Keratinocyte (primary cell): ENCODE measurements at regions not wholly inside any gene's neighbourhood (a gene's known extent, or its start where the extent isn't known, plus 50 kb on each side); places are given as distances from the start of the nearest gene placed in this dataset.

ENCODE experiments used
- DNase-seq: peaks from one replicate; pipeline ENCODE4 v3.0.0-alpha.2; 2011; ENCODE audit warnings: low read depth, missing footprints, low spot score
- FAIRE-seq: peaks from 2 replicates; lab custom pipeline; 2011; peaks lifted over from hg19 to GRCh38; lab: Jason Lieb, UNC
- H2AFZ ChIP-seq: 2 replicates; pipeline ENCODE4 v1.6.0; 2012; ENCODE audit warnings: low read length, control low read depth, inconsistent platforms; ENCODE audit not compliant: control insufficient read depth
- H3K27ac ChIP-seq: 2 replicates; pipeline ENCODE4 v1.5.1; 2011; ENCODE audit warnings: low read length; ENCODE audit not compliant: control insufficient read depth, insufficient read depth
- H3K27me3 ChIP-seq: 3 replicates; pipeline ENCODE4 v1.6.0; 2011; ENCODE audit warnings: low read length; ENCODE audit not compliant: control insufficient read depth, insufficient read depth; ENCODE audit errors: extremely low read depth
- H3K36me3 ChIP-seq, 2 experiments: 2 replicates in 1 of 2; 3 replicates in 1 of 2; pipeline ENCODE4 v1.5.1; 2011; ENCODE audit warnings: low read length in 2 of 2, mild to moderate bottlenecking in 1 of 2; ENCODE audit not compliant: control insufficient read depth in 2 of 2, insufficient read depth in 2 of 2; ENCODE audit errors: extremely low read depth in 1 of 2
- H3K4me1 ChIP-seq: 3 replicates; pipeline ENCODE4 v1.5.1; 2011; ENCODE audit warnings: low read length; ENCODE audit not compliant: control insufficient read depth, insufficient read depth; ENCODE audit errors: extremely low read depth
- H3K4me2 ChIP-seq: 3 replicates; pipeline ENCODE4 v1.6.0; 2011; ENCODE audit warnings: low read depth, low read length; ENCODE audit not compliant: control insufficient read depth, insufficient read depth; ENCODE audit errors: extremely low read depth
- H3K4me3 ChIP-seq, 3 experiments: fragments of 200-600 bp in 1 of 3; sonication (generic) in 1 of 3; 2 replicates in 2 of 3; 3 replicates in 1 of 3; pipeline ENCODE4 v1.5.1; 2011 to 2016; ENCODE audit warnings: low read length in 3 of 3, mild to moderate bottlenecking in 3 of 3, control low read depth in 2 of 3, inconsistent platforms in 1 of 3, low read depth in 1 of 3, mixed read lengths in 1 of 3, mixed run types in 1 of 3, moderate library complexity in 1 of 3; ENCODE audit not compliant: control insufficient read depth in 2 of 3, insufficient read depth in 2 of 3; ENCODE audit errors: extremely low read depth in 1 of 3
- H3K79me2 ChIP-seq: 2 replicates; pipeline ENCODE4 v1.6.0; 2012; ENCODE audit warnings: low read length; ENCODE audit not compliant: control insufficient read depth, insufficient read depth
- H3K9ac ChIP-seq: 3 replicates; pipeline ENCODE4 v1.6.0; 2011; ENCODE audit warnings: low read length; ENCODE audit not compliant: control insufficient read depth, insufficient read depth; ENCODE audit errors: extremely low read depth
- H3K9me1 ChIP-seq: 3 replicates; pipeline ENCODE4 v1.6.0; 2011; ENCODE audit warnings: low read length; ENCODE audit not compliant: control insufficient read depth, insufficient read depth; ENCODE audit errors: extremely low read depth
- H3K9me3 ChIP-seq: 2 replicates; pipeline ENCODE4 v1.5.1; 2012; ENCODE audit warnings: low read depth, low read length; ENCODE audit not compliant: control insufficient read depth
- H4K20me1 ChIP-seq: 3 replicates; pipeline ENCODE4 v1.6.0; 2011; ENCODE audit warnings: low read length; ENCODE audit not compliant: control insufficient read depth, insufficient read depth; ENCODE audit errors: extremely low read depth
- EZH2 ChIP-seq: IDR thresholded peaks from one replicate; pipeline ENCODE4 v1.6.1; 2012; ENCODE audit warnings: inconsistent platforms, mild to moderate bottlenecking, low read length, moderate library complexity
- dilution Hi-C: fragments of 300-500 bp; cut with MboI; formaldehyde crosslinking; loops from one replicate; pipeline ENCODE4 v1.7.0; 2020; ENCODE audit warnings: low sequenced_read_pairs; ENCODE audit not compliant: extremely low pct_ligation_motif_present
- TF ChIP-seq, protein P1 (sequence below), 3 experiments: IDR thresholded peaks in 1 of 3; conservative IDR thresholded peaks in 1 of 3; optimal IDR thresholded peaks in 1 of 3; 2 replicates in 2 of 3; 3 replicates in 1 of 3; pipeline versions ENCODE3 to v1.5.1; 2011; ENCODE audit warnings: low read length in 3 of 3, mild to moderate bottlenecking in 3 of 3, moderate library complexity in 2 of 3, control low read depth in 1 of 3, inconsistent platforms in 1 of 3; ENCODE audit not compliant: insufficient read depth in 2 of 3; ENCODE audit errors: extremely low read depth in 1 of 3

DNA sequence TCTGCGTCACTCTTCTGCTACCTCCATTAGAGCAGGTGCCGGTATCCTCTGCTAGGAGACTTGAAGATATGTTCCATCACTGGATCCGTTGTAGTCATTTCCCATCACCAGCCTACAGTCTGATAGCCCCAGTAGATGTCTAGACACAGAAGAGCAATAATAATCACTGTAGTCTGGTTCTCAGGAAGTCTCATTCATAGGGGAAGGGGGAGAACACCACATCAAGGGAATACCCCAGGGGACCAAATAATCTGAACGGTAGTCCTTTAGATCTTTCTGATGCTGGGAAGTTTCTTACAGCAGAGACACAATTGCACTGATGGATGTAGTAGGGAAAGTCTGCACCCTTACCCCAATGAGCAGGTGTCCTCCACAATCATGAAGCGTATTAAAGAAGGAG lies 595.0 kb downstream of the EPHA3 start:
- Histone ChIP-seq H3K27ac (no peak overlapping the region), H3K79me2 (no peaks in the 10 kb centered on the region), H3K4me3 (no peak overlapping the region), H3K27me3 (no peaks in the 10 kb centered on the region), H3K9me1 (no peaks in the 10 kb centered on the region), H2AFZ (no peak overlapping the region), H3K9ac (no peak overlapping the region), H3K4me2 (no peak overlapping the region), H3K4me1 (no peaks in the 10 kb centered on the region), H4K20me1 (no peaks in the 10 kb centered on the region), H3K9me3 (peaks cover 3% of the 10 kb centered on the region), H3K36me3 (no peaks in the 10 kb centered on the region)
- DNase-seq (no peak), FAIRE-seq (no peak)
- dilution Hi-C loops: no loop called here
- TF ChIP-seq, protein P1, sequence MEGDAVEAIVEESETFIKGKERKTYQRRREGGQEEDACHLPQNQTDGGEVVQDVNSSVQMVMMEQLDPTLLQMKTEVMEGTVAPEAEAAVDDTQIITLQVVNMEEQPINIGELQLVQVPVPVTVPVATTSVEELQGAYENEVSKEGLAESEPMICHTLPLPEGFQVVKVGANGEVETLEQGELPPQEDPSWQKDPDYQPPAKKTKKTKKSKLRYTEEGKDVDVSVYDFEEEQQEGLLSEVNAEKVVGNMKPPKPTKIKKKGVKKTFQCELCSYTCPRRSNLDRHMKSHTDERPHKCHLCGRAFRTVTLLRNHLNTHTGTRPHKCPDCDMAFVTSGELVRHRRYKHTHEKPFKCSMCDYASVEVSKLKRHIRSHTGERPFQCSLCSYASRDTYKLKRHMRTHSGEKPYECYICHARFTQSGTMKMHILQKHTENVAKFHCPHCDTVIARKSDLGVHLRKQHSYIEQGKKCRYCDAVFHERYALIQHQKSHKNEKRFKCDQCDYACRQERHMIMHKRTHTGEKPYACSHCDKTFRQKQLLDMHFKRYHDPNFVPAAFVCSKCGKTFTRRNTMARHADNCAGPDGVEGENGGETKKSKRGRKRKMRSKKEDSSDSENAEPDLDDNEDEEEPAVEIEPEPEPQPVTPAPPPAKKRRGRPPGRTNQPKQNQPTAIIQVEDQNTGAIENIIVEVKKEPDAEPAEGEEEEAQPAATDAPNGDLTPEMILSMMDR (optimal IDR thresholded peaks at IDR 0.05 in 1 of 3, IDR thresholded peaks at IDR 0.05 in 1 of 3, conservative IDR thresholded peaks at IDR 0.05 in 1 of 3; ENCODE audit: extremely low read depth in 1 of 3, insufficient read depth in 2 of 3, low read length in 3 of 3): no peak
- no peak for TF ChIP-seq EZH2

DNA sequence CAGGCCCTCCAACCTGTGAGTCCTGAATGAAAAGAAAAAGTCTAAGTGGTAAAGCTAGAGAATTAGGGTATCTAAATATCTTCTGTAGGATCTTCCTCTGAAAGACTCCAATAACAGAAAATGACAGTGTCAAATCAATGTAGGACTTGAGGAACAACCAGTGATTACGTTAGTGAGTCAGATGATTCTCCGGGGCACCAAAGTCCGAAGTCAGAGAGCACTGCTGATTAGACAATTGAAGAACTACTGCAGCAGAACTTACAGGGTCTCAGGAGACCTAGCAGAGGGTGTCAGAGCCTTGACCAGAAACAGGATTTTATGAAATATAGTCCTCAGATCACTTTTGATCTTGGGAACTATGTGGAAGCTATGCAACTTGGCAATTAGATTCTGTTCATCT lies 605.8 kb downstream of the EPHA3 start:
- Histone ChIP-seq H3K27me3 (no peaks in the 10 kb centered on the region), H3K9me1 (no peaks in the 10 kb centered on the region), H3K9ac (no peak overlapping the region), H3K4me3 (no peak overlapping the region), H3K79me2 (no peaks in the 10 kb centered on the region), H3K4me2 (no peak overlapping the region), H2AFZ (no peak overlapping the region), H3K9me3 (no peaks in the 10 kb centered on the region), H3K27ac (no peak overlapping the region), H4K20me1 (no peaks in the 10 kb centered on the region), H3K36me3 (no peaks in the 10 kb centered on the region), H3K4me1 (no peaks in the 10 kb centered on the region)
- dilution Hi-C loops: no loop called here
- DNase-seq (no peak), FAIRE-seq (no peak)
- TF ChIP-seq, protein P1 (optimal IDR thresholded peaks at IDR 0.05 in 1 of 3, IDR thresholded peaks at IDR 0.05 in 1 of 3, conservative IDR thresholded peaks at IDR 0.05 in 1 of 3; ENCODE audit: extremely low read depth in 1 of 3, insufficient read depth in 2 of 3, low read length in 3 of 3): no peak
- TF ChIP-seq EZH2: no peak
